ENCODE measurements at regions not wholly inside any gene's neighbourhood (a gene's known extent, or its start where the extent isn't known, plus 50 kb on each side); places are given as distances from the start of the nearest gene placed in this dataset.
"Not testable (repeated sequence)": the region's sequence is repeated elsewhere in the genome, so short reads cannot be mapped to it uniquely, and the experiment has no call there.

- TF ChIP-seq CTCF (optimal IDR thresholded peaks at IDR 0.05 in 1 of 3, IDR thresholded peaks at IDR 0.05 in 1 of 3, conservative IDR thresholded peaks at IDR 0.05 in 1 of 3; ENCODE audit: extremely low read depth in 1 of 3, insufficient read depth in 2 of 3, low read length in 3 of 3); EZH2 (IDR thresholded peaks at IDR 0.05; ENCODE audit: low read length): not testable (repeated sequence)
These were observed 193.3 kb upstream of the FERD3L start for GRCh38 chr7:19338512-19338911.
